ENCODE measurements at regions not wholly inside any gene's neighbourhood (a gene's known extent, or its start where the extent isn't known, plus 50 kb on each side); places are given as distances from the start of the nearest gene placed in this dataset.

GRCh38 chr5:133686566-133686965 lies 74.2 kb upstream of the FSTL4 start:
- ChIA-PET CTCF (no interaction called here), POLR2A (no interaction called here)
- in situ Hi-C loops (cut with HindIII; ENCODE audit: low pct_unique_long_range_greater_than_20kb, low sequenced_read_pairs): no loop called here
- Histone ChIP-seq H3K4me1 (ENCODE audit: control insufficient read depth, insufficient read depth, low read length) (no peaks in the 10 kb centered on the region), H3K36me3 (ENCODE audit: control insufficient read depth, insufficient read depth, low read length) (no peaks in the 10 kb centered on the region), H3K4me3 (ENCODE audit: low read depth in 2 of 2, low read length in 2 of 2) (no peak overlapping the region), H3K27me3 (ENCODE audit: control insufficient read depth, insufficient read depth, low read length) (peaks cover 38% of the 10 kb centered on the region), H3K27ac (ENCODE audit: low read length) (no peak overlapping the region), H3K9me3 (ENCODE audit: control insufficient read depth, insufficient read depth, low read depth, low read length) (no peaks in the 10 kb centered on the region)
- no peak for TF ChIP-seq REST (IDR thresholded peaks at IDR 0.05; ENCODE audit: insufficient read depth in 1 of 2, low read depth in 2 of 2, low read length in 1 of 2)
- TF ChIP-seq SIN3A (IDR thresholded peaks at IDR 0.05; ENCODE audit: borderline replicate concordance, insufficient read depth, low read depth, low read length): no peak
- TF ChIP-seq CTCF (IDR thresholded peaks at IDR 0.05): no peak
- no peak for TF ChIP-seq POLR2AphosphoS5 (IDR thresholded peaks at IDR 0.05; ENCODE audit: low read depth, low read length)
- no peak for TF ChIP-seq TCF7L2 (IDR thresholded peaks at IDR 0.05; ENCODE audit: low read depth, low read length)
- DNase-seq (ENCODE audit: low read depth, low spot score): no peak
- intact Hi-C loops (cut with micrococcal nuclease; ENCODE audit: unreplicated experiment): no loop called here
- no peak for ATAC-seq
- BruUV-seq (replicated peaks): no TSS peak

- ChIA-PET POLR2A (no interaction called here), CTCF (no interaction called here)
- no peaks in the 10 kb centered on the region for H3K36me3 ChIP-seq (ENCODE audit: control insufficient read depth, insufficient read depth, low read length)
- H3K27ac ChIP-seq (ENCODE audit: low read length): no peak overlapping the region
- intact Hi-C loops (cut with micrococcal nuclease; ENCODE audit: unreplicated experiment) (no loop called here), in situ Hi-C loops (cut with HindIII; ENCODE audit: low pct_unique_long_range_greater_than_20kb, low sequenced_read_pairs) (no loop called here)
- ATAC-seq (no peak), DNase-seq (ENCODE audit: low read depth, low spot score) (no peak)
- BruUV-seq (replicated peaks): no TSS peak
- no peak overlapping the region for H3K4me3 ChIP-seq (ENCODE audit: low read depth in 2 of 2, low read length in 2 of 2)
- TF ChIP-seq REST (IDR thresholded peaks at IDR 0.05; ENCODE audit: insufficient read depth in 1 of 2, low read depth in 2 of 2, low read length in 1 of 2): no peak
- TF ChIP-seq TCF7L2 (IDR thresholded peaks at IDR 0.05; ENCODE audit: low read depth, low read length): no peak
- no peak for TF ChIP-seq SIN3A (IDR thresholded peaks at IDR 0.05; ENCODE audit: borderline replicate concordance, insufficient read depth, low read depth, low read length)
- no peak for TF ChIP-seq CTCF (IDR thresholded peaks at IDR 0.05)
- no peaks in the 10 kb centered on the region for H3K9me3 ChIP-seq (ENCODE audit: control insufficient read depth, insufficient read depth, low read depth, low read length)
- H3K27me3 ChIP-seq (ENCODE audit: control insufficient read depth, insufficient read depth, low read length): peaks cover 29% of the 10 kb centered on the region
- H3K4me1 ChIP-seq (ENCODE audit: control insufficient read depth, insufficient read depth, low read length): no peaks in the 10 kb centered on the region
Measured at GRCh38 chr5:133685402-133686018, 73.2 kb upstream of the FSTL4 start.

Data from Panc1 (cell line).